ENCODE measurements at regions not wholly inside any gene's neighbourhood (a gene's known extent, or its start where the extent isn't known, plus 50 kb on each side); places are given as distances from the start of the nearest gene placed in this dataset.

- TF ChIP-seq, protein P1, sequence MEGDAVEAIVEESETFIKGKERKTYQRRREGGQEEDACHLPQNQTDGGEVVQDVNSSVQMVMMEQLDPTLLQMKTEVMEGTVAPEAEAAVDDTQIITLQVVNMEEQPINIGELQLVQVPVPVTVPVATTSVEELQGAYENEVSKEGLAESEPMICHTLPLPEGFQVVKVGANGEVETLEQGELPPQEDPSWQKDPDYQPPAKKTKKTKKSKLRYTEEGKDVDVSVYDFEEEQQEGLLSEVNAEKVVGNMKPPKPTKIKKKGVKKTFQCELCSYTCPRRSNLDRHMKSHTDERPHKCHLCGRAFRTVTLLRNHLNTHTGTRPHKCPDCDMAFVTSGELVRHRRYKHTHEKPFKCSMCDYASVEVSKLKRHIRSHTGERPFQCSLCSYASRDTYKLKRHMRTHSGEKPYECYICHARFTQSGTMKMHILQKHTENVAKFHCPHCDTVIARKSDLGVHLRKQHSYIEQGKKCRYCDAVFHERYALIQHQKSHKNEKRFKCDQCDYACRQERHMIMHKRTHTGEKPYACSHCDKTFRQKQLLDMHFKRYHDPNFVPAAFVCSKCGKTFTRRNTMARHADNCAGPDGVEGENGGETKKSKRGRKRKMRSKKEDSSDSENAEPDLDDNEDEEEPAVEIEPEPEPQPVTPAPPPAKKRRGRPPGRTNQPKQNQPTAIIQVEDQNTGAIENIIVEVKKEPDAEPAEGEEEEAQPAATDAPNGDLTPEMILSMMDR (IDR thresholded peaks at IDR 0.05): no peak
- Mint-ChIP-seq H3K4me3 (ENCODE audit: unreplicated experiment) (no peak overlapping the region), H3K9me3 (ENCODE audit: low read depth) (peaks cover 3% of the 10 kb centered on the region), H3K27me3 (ENCODE audit: low read depth) (peaks cover 9% of the 10 kb centered on the region), H3K36me3 (ENCODE audit: low read depth) (peaks cover 3% of the 10 kb centered on the region), H3K27ac (ENCODE audit: unreplicated experiment) (no peak overlapping the region), H3K4me1 (ENCODE audit: low read depth) (peaks cover 3% of the 10 kb centered on the region)
- no peak for DNase-seq (ENCODE audit: low spot score)
These were observed 556.8 kb upstream of the ARGLU1 start for GRCh38 chr13:107124730-107125129.

DNA sequence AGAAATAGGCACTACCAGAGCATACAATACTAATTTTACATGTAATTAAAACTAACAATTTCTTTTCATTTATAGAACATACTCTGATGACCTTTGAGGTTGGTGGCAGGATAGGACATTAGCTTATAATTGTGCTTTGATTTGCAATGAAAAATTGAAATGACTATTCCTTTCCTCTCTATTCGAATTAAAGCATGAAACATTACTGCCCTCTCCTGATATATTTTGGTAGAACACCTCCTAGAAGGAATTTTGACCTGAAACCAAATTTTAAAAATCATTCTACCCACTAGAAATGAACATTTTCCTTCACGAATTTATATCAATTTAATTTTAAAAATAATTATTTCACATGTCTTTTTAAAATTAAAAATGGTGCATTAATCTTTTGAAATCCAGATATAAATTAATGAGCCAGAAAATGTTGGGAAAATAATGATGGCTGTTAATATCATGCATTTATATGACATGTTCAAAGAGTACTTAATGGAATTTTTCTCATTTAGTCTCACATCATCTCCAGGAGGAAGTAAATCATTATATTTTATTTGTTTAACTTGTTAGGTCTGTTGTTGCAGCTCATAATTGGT, 556.3 kb upstream of the ARGLU1 start:
- Mint-ChIP-seq H3K4me3 (ENCODE audit: unreplicated experiment) (no peak overlapping the region), H3K27me3 (ENCODE audit: low read depth) (peaks cover 9% of the 10 kb centered on the region), H3K36me3 (ENCODE audit: low read depth) (peaks cover 3% of the 10 kb centered on the region), H3K27ac (ENCODE audit: unreplicated experiment) (no peak overlapping the region), H3K4me1 (ENCODE audit: low read depth) (peaks cover 3% of the 10 kb centered on the region), H3K9me3 (ENCODE audit: low read depth) (peaks cover 3% of the 10 kb centered on the region)
- no peak for DNase-seq (ENCODE audit: low spot score)
- TF ChIP-seq, protein P1 (IDR thresholded peaks at IDR 0.05): peak; percentile 90

GRCh38 chr13:107121793-107122192, 553.9 kb upstream of the ARGLU1 start:
- no peaks in the 10 kb centered on the region for H3K9me3 Mint-ChIP-seq (ENCODE audit: low read depth)
- H3K4me1 Mint-ChIP-seq (ENCODE audit: low read depth): no peaks in the 10 kb centered on the region
- H3K27ac Mint-ChIP-seq (ENCODE audit: unreplicated experiment): no peak overlapping the region
- H3K36me3 Mint-ChIP-seq (ENCODE audit: low read depth): no peaks in the 10 kb centered on the region
- H3K4me3 Mint-ChIP-seq (ENCODE audit: unreplicated experiment): no peak overlapping the region
- TF ChIP-seq, protein P1 (IDR thresholded peaks at IDR 0.05): no peak
- H3K27me3 Mint-ChIP-seq (ENCODE audit: low read depth): peaks cover 5% of the 10 kb centered on the region
- no peak for DNase-seq (ENCODE audit: low spot score)

GRCh38 chr13:107119989-107120881, 552.3 kb upstream of the ARGLU1 start:
- TF ChIP-seq, protein P1 (IDR thresholded peaks at IDR 0.05): no peak
- Mint-ChIP-seq H3K27ac (ENCODE audit: unreplicated experiment) (no peak overlapping the region), H3K27me3 (ENCODE audit: low read depth) (no peaks in the 10 kb centered on the region), H3K36me3 (ENCODE audit: low read depth) (no peaks in the 10 kb centered on the region), H3K4me1 (ENCODE audit: low read depth) (no peaks in the 10 kb centered on the region), H3K9me3 (ENCODE audit: low read depth) (no peaks in the 10 kb centered on the region), H3K4me3 (ENCODE audit: unreplicated experiment) (no peak overlapping the region)
- no peak for DNase-seq (ENCODE audit: low spot score)

DNA sequence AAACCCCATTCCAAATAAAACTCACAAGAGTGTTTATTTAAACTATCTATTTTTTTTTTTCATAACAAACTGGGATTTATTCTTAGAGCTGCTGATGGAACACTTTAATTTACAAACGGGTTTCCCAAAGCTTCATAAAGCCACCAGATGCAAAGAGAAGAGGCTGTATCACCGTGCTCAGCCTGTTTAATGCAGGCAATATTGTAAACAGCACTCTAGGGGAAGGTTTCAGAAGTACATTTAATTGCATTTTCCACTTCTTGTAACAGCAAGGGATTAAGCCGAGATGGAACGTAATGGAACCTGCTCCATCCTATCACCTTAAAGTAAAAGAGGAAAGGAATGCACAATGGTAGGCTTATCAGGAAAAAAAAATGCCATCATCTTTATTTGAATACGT, 550.6 kb upstream of the ARGLU1 start:
- H3K9me3 Mint-ChIP-seq (ENCODE audit: low read depth): no peaks in the 10 kb centered on the region
- no peaks in the 10 kb centered on the region for H3K36me3 Mint-ChIP-seq (ENCODE audit: low read depth)
- H3K4me1 Mint-ChIP-seq (ENCODE audit: low read depth): no peaks in the 10 kb centered on the region
- no peaks in the 10 kb centered on the region for H3K27me3 Mint-ChIP-seq (ENCODE audit: low read depth)
- TF ChIP-seq, protein P1 (IDR thresholded peaks at IDR 0.05): no peak
- no peak overlapping the region for H3K27ac Mint-ChIP-seq (ENCODE audit: unreplicated experiment)
- DNase-seq (ENCODE audit: low spot score): no peak
- no peak overlapping the region for H3K4me3 Mint-ChIP-seq (ENCODE audit: unreplicated experiment)

Data from chondrocyte (in vitro differentiated cells).